OCI-LY3 (cell line): ENCODE measurements at regions not wholly inside any gene's neighbourhood (a gene's known extent, or its start where the extent isn't known, plus 50 kb on each side); places are given as distances from the start of the nearest gene placed in this dataset.
A peak's percentile ranks its signal among the peaks of the same experiment; 100 is the strongest.

Experiments
- H2AFZ ChIP-seq: fragments of 200-600, 300-600 bp; shearing (Covaris generic); 2 replicates; pipeline ENCODE4 v1.6.0; 2014; ENCODE audit warnings: antibody characterized with exemption, low read depth, low read length
- H3K27ac ChIP-seq: fragments of 200-600, 300-600 bp; sonication (generic); 2 replicates; pipeline ENCODE4 v1.5.1; 2014; ENCODE audit warnings: mild to moderate bottlenecking, low read length, moderate library complexity, mixed read lengths
- H3K27me3 ChIP-seq: fragments of 200-600, 300-600 bp; sonication (generic); 2 replicates; pipeline ENCODE4 v1.6.1; 2014; ENCODE audit warnings: low read depth, low read length, mixed read lengths
- H3K36me3 ChIP-seq: fragments of 200-600, 300-600 bp; sonication (generic); replicated peaks from 2 replicates; pipeline ENCODE3; 2014; ENCODE audit warnings: low read depth, low read length, mixed read lengths
- H3K4me1 ChIP-seq: fragments of 300-600, 200-600 bp; sonication (generic); 2 replicates; pipeline ENCODE4 v1.6.1; 2014; ENCODE audit warnings: low read length, mixed read lengths
- H3K4me2 ChIP-seq: fragments of 200-600, 300-600 bp; sonication (generic); 2 replicates; pipeline ENCODE4 v1.6.1; 2014; ENCODE audit warnings: low read length, mixed read lengths
- H3K4me3 ChIP-seq: fragments of 300-600, 200-600 bp; sonication (generic); 2 replicates; pipeline ENCODE4 v1.5.1; 2014; ENCODE audit warnings: antibody characterized with exemption, mild to moderate bottlenecking, low read length, moderate library complexity
- H3K79me2 ChIP-seq: fragments of 300-600, 200-600 bp; shearing (Covaris generic); 2 replicates; pipeline ENCODE4 v1.6.1; 2014; ENCODE audit warnings: mild to moderate bottlenecking, low read length, mixed read lengths
- H3K9ac ChIP-seq: fragments of 300-600, 200-600 bp; shearing (Covaris generic); 2 replicates; pipeline ENCODE4 v1.6.0; 2014; ENCODE audit warnings: mild to moderate bottlenecking, low read length, moderate library complexity
- H3K9me3 ChIP-seq: fragments of 200-600, 300-600 bp; shearing (Covaris generic); 2 replicates; pipeline ENCODE4 v1.6.1; 2014; ENCODE audit warnings: low read length, mixed read lengths; ENCODE audit not compliant: insufficient read depth
- H4K20me1 ChIP-seq: fragments of 200-600, 300-600 bp; sonication (generic); 2 replicates; pipeline ENCODE4 v1.6.1; 2016; ENCODE audit warnings: low read length, mixed read lengths; ENCODE audit not compliant: insufficient read depth
- EZH2phosphoT487 ChIP-seq: fragments of 200-600 bp; shearing (Covaris generic); IDR thresholded peaks from 2 replicates; pipeline ENCODE4 v1.6.1; 2018; ENCODE audit warnings: antibody characterized with exemption, mixed run types, low read depth
- TF ChIP-seq, protein P1 (sequence below): fragments of 200-600, 300-600 bp; sonication (generic); IDR thresholded peaks from 2 replicates; pipeline ENCODE4 v1.5.1; 2014; ENCODE audit warnings: antibody characterized with exemption, low read length, low read depth

DNA sequence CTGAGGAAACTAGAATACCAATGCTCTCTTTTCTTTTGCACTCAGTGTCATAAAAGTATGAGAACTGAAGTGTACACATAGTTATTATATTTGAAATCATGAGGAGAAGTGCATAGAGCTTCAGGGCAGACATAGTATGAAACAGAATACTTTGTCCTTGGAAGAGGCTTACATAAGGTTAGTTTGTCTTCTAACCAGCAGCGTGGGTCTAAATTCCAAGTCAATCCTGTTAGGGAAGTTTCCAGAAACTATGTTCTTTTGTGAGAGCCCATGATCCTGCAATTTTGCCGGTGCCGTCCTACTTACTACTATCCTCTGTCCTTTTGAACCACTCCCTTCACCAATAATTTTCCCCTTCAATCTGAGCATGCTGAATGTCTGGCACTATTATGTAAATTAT, 156.2 kb downstream of the PABPC4L start:
- no peaks in the 10 kb centered on the region for H3K4me1 ChIP-seq
- H3K4me3 ChIP-seq: no peak overlapping the region
- no peaks in the 10 kb centered on the region for H3K36me3 ChIP-seq
- no peak for TF ChIP-seq EZH2phosphoT487
- TF ChIP-seq, protein P1, sequence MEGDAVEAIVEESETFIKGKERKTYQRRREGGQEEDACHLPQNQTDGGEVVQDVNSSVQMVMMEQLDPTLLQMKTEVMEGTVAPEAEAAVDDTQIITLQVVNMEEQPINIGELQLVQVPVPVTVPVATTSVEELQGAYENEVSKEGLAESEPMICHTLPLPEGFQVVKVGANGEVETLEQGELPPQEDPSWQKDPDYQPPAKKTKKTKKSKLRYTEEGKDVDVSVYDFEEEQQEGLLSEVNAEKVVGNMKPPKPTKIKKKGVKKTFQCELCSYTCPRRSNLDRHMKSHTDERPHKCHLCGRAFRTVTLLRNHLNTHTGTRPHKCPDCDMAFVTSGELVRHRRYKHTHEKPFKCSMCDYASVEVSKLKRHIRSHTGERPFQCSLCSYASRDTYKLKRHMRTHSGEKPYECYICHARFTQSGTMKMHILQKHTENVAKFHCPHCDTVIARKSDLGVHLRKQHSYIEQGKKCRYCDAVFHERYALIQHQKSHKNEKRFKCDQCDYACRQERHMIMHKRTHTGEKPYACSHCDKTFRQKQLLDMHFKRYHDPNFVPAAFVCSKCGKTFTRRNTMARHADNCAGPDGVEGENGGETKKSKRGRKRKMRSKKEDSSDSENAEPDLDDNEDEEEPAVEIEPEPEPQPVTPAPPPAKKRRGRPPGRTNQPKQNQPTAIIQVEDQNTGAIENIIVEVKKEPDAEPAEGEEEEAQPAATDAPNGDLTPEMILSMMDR: no peak
- no peaks in the 10 kb centered on the region for H3K27me3 ChIP-seq
- no peak overlapping the region for H3K9ac ChIP-seq
- H2AFZ ChIP-seq: no peak overlapping the region
- no peak overlapping the region for H3K27ac ChIP-seq
- H3K9me3 ChIP-seq: no peaks in the 10 kb centered on the region
- H3K79me2 ChIP-seq: no peaks in the 10 kb centered on the region
- H3K4me2 ChIP-seq: no peak overlapping the region
- no peaks in the 10 kb centered on the region for H4K20me1 ChIP-seq

DNA sequence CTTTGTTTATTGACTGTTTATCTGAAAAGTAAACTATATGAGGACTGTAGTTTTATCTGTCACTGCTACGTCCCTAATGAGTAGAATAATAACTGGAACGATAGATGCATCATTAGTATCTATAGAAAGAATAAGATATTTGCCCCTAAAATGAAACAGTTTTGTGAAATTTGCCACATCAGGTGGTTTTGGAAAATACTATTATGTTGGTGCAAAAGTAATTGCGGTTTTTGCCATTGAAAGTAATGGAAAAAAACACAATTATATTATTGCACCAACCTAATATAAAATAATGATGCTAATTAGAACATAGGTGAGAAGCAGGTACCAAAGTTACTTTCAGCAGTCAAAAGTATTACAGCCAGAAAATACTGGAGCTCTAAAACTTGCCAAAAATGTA, 158.3 kb downstream of the PABPC4L start:
- TF ChIP-seq EZH2phosphoT487: no peak
- TF ChIP-seq, protein P1: no peak
- Histone ChIP-seq H2AFZ (no peak overlapping the region), H3K79me2 (no peaks in the 10 kb centered on the region), H3K9ac (no peak overlapping the region), H3K36me3 (no peaks in the 10 kb centered on the region), H3K9me3 (no peaks in the 10 kb centered on the region), H3K27ac (no peak overlapping the region), H3K4me3 (no peak overlapping the region), H3K4me1 (no peaks in the 10 kb centered on the region), H4K20me1 (no peaks in the 10 kb centered on the region), H3K27me3 (no peaks in the 10 kb centered on the region), H3K4me2 (no peak overlapping the region)

DNA sequence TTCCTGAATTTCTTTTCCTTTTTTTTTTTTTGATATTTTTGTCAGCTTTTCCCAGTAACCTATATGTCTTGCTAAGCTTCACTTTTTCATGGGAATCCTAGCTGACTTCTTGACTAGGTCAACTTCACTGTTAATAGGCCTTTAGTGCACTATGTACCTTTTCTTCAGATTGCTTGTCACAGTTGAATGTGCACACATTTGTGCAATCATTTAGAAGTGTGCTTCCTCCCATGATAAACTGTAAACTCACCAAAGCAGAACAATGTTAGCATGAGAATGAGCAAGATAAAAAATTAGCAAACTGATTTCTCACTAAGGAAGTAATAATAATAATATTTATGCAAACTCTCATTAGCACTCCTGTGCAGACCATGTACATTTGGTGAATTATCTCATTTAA, 173.2 kb downstream of the PABPC4L start:
- Histone ChIP-seq H3K27ac (peak overlapping the region; percentile 17; the same call in 1 of the 2 replicates), H3K36me3 (no peaks in the 10 kb centered on the region), H3K9ac (no peak overlapping the region), H3K79me2 (no peaks in the 10 kb centered on the region), H2AFZ (peak overlapping the region; percentile 24; the same call in 1 of the 2 replicates), H3K4me2 (no peak overlapping the region; the same call in 1 of the 2 replicates), H3K4me3 (no peak overlapping the region), H4K20me1 (no peaks in the 10 kb centered on the region), H3K27me3 (no peaks in the 10 kb centered on the region), H3K9me3 (no peaks in the 10 kb centered on the region), H3K4me1 (peaks cover 21% of the 10 kb centered on the region)
- TF ChIP-seq, protein P1: no peak
- TF ChIP-seq EZH2phosphoT487: no peak

DNA sequence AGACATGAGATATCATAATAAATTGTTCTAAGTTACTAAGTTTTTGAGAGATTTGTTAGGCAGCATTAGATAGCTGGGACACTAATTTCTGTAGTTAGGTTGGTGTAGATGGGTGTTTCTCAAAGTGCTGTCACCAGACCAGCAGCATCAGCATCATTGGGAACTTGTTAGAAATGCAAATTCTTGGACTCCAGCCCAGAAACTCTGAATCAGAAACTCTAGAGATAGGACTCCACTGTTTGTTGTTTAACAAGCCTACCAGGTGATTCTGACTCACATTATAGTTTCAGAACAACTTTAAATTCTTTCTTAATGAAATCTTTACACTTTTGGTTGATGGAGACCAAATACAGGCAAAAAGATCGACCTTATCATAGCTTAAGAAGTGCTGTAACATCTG, 173.7 kb downstream of the PABPC4L start:
- H3K27ac ChIP-seq: peak overlapping the region; percentile 17
- no peaks in the 10 kb centered on the region for H3K27me3 ChIP-seq
- no peak overlapping the region for H3K4me3 ChIP-seq
- peak overlapping the region; percentile 24 for H2AFZ ChIP-seq
- H4K20me1 ChIP-seq: no peaks in the 10 kb centered on the region
- TF ChIP-seq, protein P1: no peak
- no peak for TF ChIP-seq EZH2phosphoT487
- no peaks in the 10 kb centered on the region for H3K36me3 ChIP-seq
- H3K79me2 ChIP-seq: no peaks in the 10 kb centered on the region
- H3K9me3 ChIP-seq: no peaks in the 10 kb centered on the region
- peaks cover 17% of the 10 kb centered on the region for H3K4me1 ChIP-seq
- no peak overlapping the region; the same call in 1 of the 2 replicates for H3K4me2 ChIP-seq
- H3K9ac ChIP-seq: no peak overlapping the region
